H9 (cell line): ENCODE measurements at regions not wholly inside any gene's neighbourhood (a gene's known extent, or its start where the extent isn't known, plus 50 kb on each side); places are given as distances from the start of the nearest gene placed in this dataset.

Experiments
- DNase-seq: peaks from one replicate; pipeline ENCODE4 v3.0.0-alpha.2; 2017
- H2AFZ ChIP-seq: one replicate; pipeline ENCODE4 v1.6.1; 2013; ENCODE audit warnings: mild to moderate bottlenecking, low read length, control low read depth, moderate library complexity
- H2AK5ac ChIP-seq: 2 replicates; pipeline ENCODE4 v1.6.1; 2013; ENCODE audit warnings: low read length, control low read depth, mixed read lengths; ENCODE audit not compliant: insufficient read length
- H2BK120ac ChIP-seq: one replicate; pipeline ENCODE4 v1.6.1; 2013; ENCODE audit warnings: low read depth, mild to moderate bottlenecking, low read length, control low read depth, inconsistent platforms; ENCODE audit not compliant: poor library complexity, severe bottlenecking
- H2BK12ac ChIP-seq: 2 replicates; pipeline ENCODE4 v1.6.1; 2013; ENCODE audit warnings: low read length, control low read depth, mixed read lengths, low read depth; ENCODE audit not compliant: insufficient read length
- H2BK15ac ChIP-seq: 2 replicates; pipeline ENCODE4 v1.6.1; 2013; ENCODE audit warnings: low read depth, low read length, control low read depth
- H2BK20ac ChIP-seq: one replicate; pipeline ENCODE4 v1.6.1; 2013; ENCODE audit warnings: low read depth, mild to moderate bottlenecking, low read length, control low read depth, inconsistent platforms; ENCODE audit not compliant: poor library complexity, severe bottlenecking
- H2BK5ac ChIP-seq: 2 replicates; pipeline ENCODE4 v1.6.1; 2013; ENCODE audit warnings: low read length, control low read depth, mixed read lengths; ENCODE audit not compliant: insufficient read length
- H3K14ac ChIP-seq: 2 replicates; pipeline ENCODE4 v1.6.1; 2013; ENCODE audit warnings: low read length, control low read depth; ENCODE audit not compliant: insufficient read depth
- H3K18ac ChIP-seq: 2 replicates; pipeline ENCODE4 v1.6.1; 2013; ENCODE audit warnings: low read depth, mild to moderate bottlenecking, mixed read lengths, low read length, control low read depth; ENCODE audit not compliant: insufficient read length
- H3K23ac ChIP-seq: 2 replicates; pipeline ENCODE4 v1.6.1; 2013; ENCODE audit warnings: low read length, control low read depth, mixed read lengths, low read depth; ENCODE audit not compliant: insufficient read length
- H3K23me2 ChIP-seq: 2 replicates; pipeline ENCODE4 v1.6.1; 2013; ENCODE audit warnings: low read depth, mild to moderate bottlenecking, mixed read lengths, low read length, control low read depth; ENCODE audit not compliant: insufficient read length, poor library complexity, severe bottlenecking
- H3K27ac ChIP-seq: 2 replicates; pipeline ENCODE4 v1.5.1; 2013; ENCODE audit warnings: low read length, control low read depth, mixed read lengths, low read depth; ENCODE audit not compliant: insufficient read length
- H3K27me3 ChIP-seq: 2 replicates; pipeline ENCODE4 v1.6.1; 2013; ENCODE audit warnings: low read length, control low read depth, inconsistent platforms; ENCODE audit not compliant: insufficient read depth
- H3K4ac ChIP-seq: 2 replicates; pipeline ENCODE4 v1.6.1; 2013; ENCODE audit warnings: low read depth, mild to moderate bottlenecking, control low read depth, inconsistent platforms, low read length, moderate library complexity
- H3K4me1 ChIP-seq: 2 replicates; pipeline ENCODE4 v1.6.1; 2013; ENCODE audit warnings: low read length, control low read depth, inconsistent platforms; ENCODE audit not compliant: insufficient read depth
- H3K4me2 ChIP-seq: 2 replicates; pipeline ENCODE4 v1.6.1; 2013; ENCODE audit warnings: low read length, control low read depth, mixed read lengths; ENCODE audit not compliant: insufficient read length, insufficient read depth
- H3K56ac ChIP-seq: 2 replicates; pipeline ENCODE4 v1.6.1; 2013; ENCODE audit warnings: low read depth, mild to moderate bottlenecking, mixed read lengths, low read length, control low read depth; ENCODE audit not compliant: insufficient read length
- H3K79me1 ChIP-seq: 2 replicates; pipeline ENCODE4 v1.6.1; 2013; ENCODE audit warnings: low read depth, mild to moderate bottlenecking, moderate library complexity, low read length, control low read depth, inconsistent platforms; ENCODE audit not compliant: insufficient read depth, poor library complexity, severe bottlenecking
- H3K79me2 ChIP-seq: 2 replicates; pipeline ENCODE4 v1.6.1; 2013; ENCODE audit warnings: low read length, control low read depth, inconsistent platforms; ENCODE audit not compliant: insufficient read depth
- H3K9ac ChIP-seq: 2 replicates; pipeline ENCODE4 v1.6.1; 2013; ENCODE audit warnings: low read length, control low read depth, mixed read lengths; ENCODE audit not compliant: insufficient read length; ENCODE audit errors: extremely low read depth
- H3K9me3 ChIP-seq: one replicate; pipeline ENCODE4 v1.6.1; 2013; ENCODE audit warnings: low read depth, low read length, inconsistent platforms; ENCODE audit not compliant: control insufficient read depth
- H3T11ph ChIP-seq: one replicate; pipeline ENCODE4 v1.6.1; 2013; ENCODE audit warnings: mild to moderate bottlenecking, low read length, control low read depth, inconsistent platforms
- H4K20me1 ChIP-seq: one replicate; pipeline ENCODE4 v1.6.1; 2013; ENCODE audit not compliant: control insufficient read depth, insufficient read length, insufficient read depth
- H4K5ac ChIP-seq: 2 replicates; pipeline ENCODE4 v1.6.1; 2013; ENCODE audit warnings: low read depth, mild to moderate bottlenecking, mixed read lengths, low read length, control low read depth; ENCODE audit not compliant: insufficient read length
- H4K8ac ChIP-seq: replicated peaks from 2 replicates; pipeline ENCODE4 v1.6.1; 2013; ENCODE audit warnings: low read length, control low read depth, mixed read lengths, low read depth; ENCODE audit not compliant: insufficient read length
- H4K91ac ChIP-seq: 2 replicates; pipeline ENCODE4 v1.6.1; 2013; ENCODE audit warnings: low read depth, mild to moderate bottlenecking, moderate library complexity, mixed read lengths, low read length, control low read depth; ENCODE audit not compliant: insufficient read length
- H3K27ac Mint-ChIP-seq, 3 experiments: 2 replicates in 2 of 3; 3 replicates in 1 of 3; pipeline ENCODE4 v1.8.0; 2020 to 2021; ENCODE audit warnings: mixed read lengths in 3 of 3, mild to moderate bottlenecking in 1 of 3, moderate library complexity in 1 of 3
- H3K27me3 Mint-ChIP-seq: 2 replicates; pipeline ENCODE4 v1.8.0; 2021; ENCODE audit warnings: low read depth, mild to moderate bottlenecking, moderate library complexity, mixed read lengths
- H3K36me3 Mint-ChIP-seq, 3 experiments: 2 replicates in 2 of 3; 3 replicates in 1 of 3; pipeline ENCODE4 v1.8.0; 2020 to 2021; ENCODE audit warnings: low read depth in 3 of 3, mixed read lengths in 3 of 3; ENCODE audit not compliant: insufficient read depth in 1 of 3
- H3K4me1 Mint-ChIP-seq, 2 experiments: 2 replicates each; pipeline ENCODE4 v1.8.0; 2020; ENCODE audit warnings: mixed read lengths in 2 of 2
- H3K4me3 Mint-ChIP-seq, 2 experiments: 2 replicates in 1 of 2; 3 replicates in 1 of 2; pipeline ENCODE4 v1.8.0; 2020 to 2021; ENCODE audit warnings: mild to moderate bottlenecking in 2 of 2, mixed read lengths in 2 of 2, moderate library complexity in 1 of 2
- H3K9me3 Mint-ChIP-seq, 2 experiments: 2 replicates in 1 of 2; 3 replicates in 1 of 2; pipeline ENCODE4 v1.8.0; 2020; ENCODE audit warnings: mild to moderate bottlenecking in 2 of 2, mixed read lengths in 2 of 2, moderate library complexity in 1 of 2
- CTCF ChIP-seq: fragments of 200-600 bp; sonication (generic); conservative IDR thresholded peaks from 3 replicates; pipeline ENCODE4 v1.8.0; 2021; ENCODE audit warnings: antibody characterized with exemption, mild to moderate bottlenecking

DNA sequence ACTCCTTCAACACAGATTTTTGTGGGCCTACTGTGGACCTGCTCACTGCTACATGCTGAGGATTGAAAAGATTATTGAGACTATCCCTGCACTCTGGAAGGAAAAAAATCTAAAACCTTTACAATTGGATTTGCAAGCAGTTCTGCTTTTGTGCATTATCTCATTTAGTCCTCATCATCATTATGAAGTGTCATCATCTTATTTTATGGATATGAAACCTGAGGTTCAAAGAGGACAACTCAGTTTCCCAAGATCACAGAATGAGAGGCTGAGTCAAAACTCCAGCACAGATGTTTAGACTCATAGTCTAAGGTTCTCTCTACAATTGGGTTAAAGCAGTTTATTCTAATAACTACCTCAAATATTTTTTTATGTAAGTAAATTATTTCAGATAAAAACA is 160.2 kb upstream of the MARCKS start:
- Histone ChIP-seq H2BK15ac (no peak overlapping the region), H3K79me2 (no peaks in the 10 kb centered on the region), H2BK5ac (no peak overlapping the region), H4K20me1 (no peaks in the 10 kb centered on the region), H3K23me2 (no peaks in the 10 kb centered on the region), H3K56ac (no peak overlapping the region), H3T11ph (no peak overlapping the region), H4K91ac (no peak overlapping the region), H3K4me1 (no peaks in the 10 kb centered on the region; the same call in 1 of the 2 replicates), H2BK120ac (no peak overlapping the region), H3K18ac (no peak overlapping the region), H3K27ac (no peak overlapping the region), H4K8ac (no peak overlapping the region), H3K9ac (no peak overlapping the region), H4K5ac (no peak overlapping the region), H2AFZ (no peak overlapping the region), H3K14ac (no peak overlapping the region), H3K9me3 (no peaks in the 10 kb centered on the region), H2BK12ac (no peak overlapping the region), H3K23ac (no peak overlapping the region), H3K4ac (no peak overlapping the region), H3K79me1 (no peaks in the 10 kb centered on the region), H2BK20ac (no peak overlapping the region), H3K27me3 (no peaks in the 10 kb centered on the region), H2AK5ac (no peak overlapping the region), H3K4me2 (no peak overlapping the region)
- H3K4me1 Mint-ChIP-seq, result peaks cover 8 to 10% of the 10 kb centered on the region in 2 experiments
- H3K9me3 Mint-ChIP-seq, result no peaks in the 10 kb centered on the region
- no peaks in the 10 kb centered on the region for H3K36me3 Mint-ChIP-seq
- H3K27me3 Mint-ChIP-seq, result no peaks in the 10 kb centered on the region
- TF ChIP-seq CTCF, result no peak
- no peak for DNase-seq
- H3K27ac Mint-ChIP-seq, result no peak overlapping the region
- H3K4me3 Mint-ChIP-seq, result no peak overlapping the region
